HepG2 (cell line): ENCODE measurements at regions not wholly inside any gene's neighbourhood (a gene's known extent, or its start where the extent isn't known, plus 50 kb on each side); places are given as distances from the start of the nearest gene placed in this dataset.

Experiments used
- CREB1 ChIP-seq, 2 experiments: fragments of 450-650 bp in 1 of 2; IDR thresholded peaks; 2 replicates each; pipeline ENCODE4 v1.6.1; 2016 to 2017; ENCODE audit warnings: control low read depth in 1 of 2, mild to moderate bottlenecking in 1 of 2, missing compliant biosample characterization in 1 of 2, missing genetic modification characterization in 1 of 2
- PATZ1 ChIP-seq: sonication (generic); formaldehyde crosslinking; IDR thresholded peaks from 2 replicates; pipeline ENCODE4 v1.4.0; 2020; ENCODE audit warnings: missing genetic modification reagents
- ZNF589 ChIP-seq: sonication (generic); formaldehyde crosslinking; conservative IDR thresholded peaks from 2 replicates; pipeline ENCODE4 v1.8.0; 2022; ENCODE audit warnings: mild to moderate bottlenecking, moderate library complexity, missing genetic modification reagents

- TF ChIP-seq PATZ1 (CRISPR knock-in tag) (no peak), ZNF589 (CRISPR knock-in tag) (no peak), CREB1 (IDR thresholded peaks at IDR 0.05) (no peak), CREB1 (CRISPR knock-in tag; IDR thresholded peaks at IDR 0.05) (no peak)
Measured at GRCh38 chr7:80334196-80334595, 177.7 kb downstream of the GNAT3 start.
